22Rv1 (cell line): ENCODE measurements at regions not wholly inside any gene's neighbourhood (a gene's known extent, or its start where the extent isn't known, plus 50 kb on each side); places are given as distances from the start of the nearest gene placed in this dataset.

ENCODE experiments used
- H3K27ac ChIP-seq: fragments of 450-650 bp; 2 replicates; pipeline ENCODE4 v1.5.1; 2017
- ZFX ChIP-seq: fragments of 450-650 bp; IDR thresholded peaks from 2 replicates; pipeline ENCODE4 v1.6.1; 2017; ENCODE audit warnings: antibody characterized with exemption, borderline replicate concordance
- TF ChIP-seq, protein P1 (sequence below): fragments of 450-650 bp; IDR thresholded peaks from 2 replicates; pipeline ENCODE4 v1.5.1; 2017; ENCODE audit warnings: mild to moderate bottlenecking

DNA sequence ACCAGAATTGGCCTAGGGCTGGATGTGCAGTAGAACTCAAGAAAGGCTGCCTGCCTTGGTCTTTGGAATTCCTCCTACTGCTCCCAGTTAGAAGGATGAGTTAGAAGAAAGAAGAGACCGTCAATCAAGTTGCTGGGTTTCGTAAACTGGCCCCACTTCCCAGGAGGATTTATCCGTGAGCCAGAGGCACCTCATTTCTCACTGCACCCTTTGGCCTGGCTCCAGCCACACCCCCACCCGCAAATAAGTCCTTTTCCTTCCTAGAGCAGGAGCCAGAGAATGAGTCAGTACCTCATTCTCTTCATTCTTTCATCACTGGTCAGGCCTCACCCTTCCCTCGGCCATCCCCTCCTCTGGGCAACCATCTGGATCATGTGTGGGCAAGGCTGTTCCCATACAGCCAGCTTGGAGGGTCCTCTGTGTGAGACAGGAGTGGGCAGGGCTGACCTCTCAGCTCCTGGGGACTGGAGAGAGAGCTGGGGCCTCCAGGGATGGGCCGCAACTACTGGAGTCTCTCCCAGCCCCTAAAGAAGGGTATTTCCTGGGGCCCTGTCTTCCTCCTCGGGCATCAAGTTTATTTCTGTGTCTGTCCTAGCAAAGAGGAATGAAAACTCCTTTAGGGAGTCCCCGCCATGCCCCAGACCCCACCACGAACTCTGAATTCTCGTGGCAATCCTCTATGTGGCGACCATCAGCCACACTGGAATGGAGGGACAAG, 87.2 kb upstream of the DUSP5 start:
- TF ChIP-seq ZFX, result no peak
- TF ChIP-seq, protein P1, sequence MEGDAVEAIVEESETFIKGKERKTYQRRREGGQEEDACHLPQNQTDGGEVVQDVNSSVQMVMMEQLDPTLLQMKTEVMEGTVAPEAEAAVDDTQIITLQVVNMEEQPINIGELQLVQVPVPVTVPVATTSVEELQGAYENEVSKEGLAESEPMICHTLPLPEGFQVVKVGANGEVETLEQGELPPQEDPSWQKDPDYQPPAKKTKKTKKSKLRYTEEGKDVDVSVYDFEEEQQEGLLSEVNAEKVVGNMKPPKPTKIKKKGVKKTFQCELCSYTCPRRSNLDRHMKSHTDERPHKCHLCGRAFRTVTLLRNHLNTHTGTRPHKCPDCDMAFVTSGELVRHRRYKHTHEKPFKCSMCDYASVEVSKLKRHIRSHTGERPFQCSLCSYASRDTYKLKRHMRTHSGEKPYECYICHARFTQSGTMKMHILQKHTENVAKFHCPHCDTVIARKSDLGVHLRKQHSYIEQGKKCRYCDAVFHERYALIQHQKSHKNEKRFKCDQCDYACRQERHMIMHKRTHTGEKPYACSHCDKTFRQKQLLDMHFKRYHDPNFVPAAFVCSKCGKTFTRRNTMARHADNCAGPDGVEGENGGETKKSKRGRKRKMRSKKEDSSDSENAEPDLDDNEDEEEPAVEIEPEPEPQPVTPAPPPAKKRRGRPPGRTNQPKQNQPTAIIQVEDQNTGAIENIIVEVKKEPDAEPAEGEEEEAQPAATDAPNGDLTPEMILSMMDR, result no peak
- no peak overlapping the region for H3K27ac ChIP-seq

DNA sequence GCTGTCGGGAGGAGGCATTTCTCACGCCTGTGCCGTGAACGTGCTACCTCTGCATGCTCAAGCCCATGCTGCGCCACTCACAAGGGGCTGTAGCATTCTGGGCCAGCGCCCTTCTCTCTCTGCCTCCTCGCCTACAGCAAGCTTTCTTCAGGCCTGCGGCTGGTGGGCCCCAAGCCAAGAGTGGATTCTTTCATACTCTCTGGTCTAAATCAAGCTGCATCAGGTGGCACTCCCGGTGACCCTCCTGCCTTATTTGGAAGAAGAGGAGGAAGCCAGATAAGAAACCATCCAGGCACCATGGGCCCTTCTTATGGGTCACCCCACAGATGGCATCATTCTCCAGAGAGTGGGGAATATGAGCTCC, 86.7 kb upstream of the DUSP5 start:
- no peak for TF ChIP-seq ZFX
- TF ChIP-seq, protein P1, result no peak
- no peak overlapping the region for H3K27ac ChIP-seq

DNA sequence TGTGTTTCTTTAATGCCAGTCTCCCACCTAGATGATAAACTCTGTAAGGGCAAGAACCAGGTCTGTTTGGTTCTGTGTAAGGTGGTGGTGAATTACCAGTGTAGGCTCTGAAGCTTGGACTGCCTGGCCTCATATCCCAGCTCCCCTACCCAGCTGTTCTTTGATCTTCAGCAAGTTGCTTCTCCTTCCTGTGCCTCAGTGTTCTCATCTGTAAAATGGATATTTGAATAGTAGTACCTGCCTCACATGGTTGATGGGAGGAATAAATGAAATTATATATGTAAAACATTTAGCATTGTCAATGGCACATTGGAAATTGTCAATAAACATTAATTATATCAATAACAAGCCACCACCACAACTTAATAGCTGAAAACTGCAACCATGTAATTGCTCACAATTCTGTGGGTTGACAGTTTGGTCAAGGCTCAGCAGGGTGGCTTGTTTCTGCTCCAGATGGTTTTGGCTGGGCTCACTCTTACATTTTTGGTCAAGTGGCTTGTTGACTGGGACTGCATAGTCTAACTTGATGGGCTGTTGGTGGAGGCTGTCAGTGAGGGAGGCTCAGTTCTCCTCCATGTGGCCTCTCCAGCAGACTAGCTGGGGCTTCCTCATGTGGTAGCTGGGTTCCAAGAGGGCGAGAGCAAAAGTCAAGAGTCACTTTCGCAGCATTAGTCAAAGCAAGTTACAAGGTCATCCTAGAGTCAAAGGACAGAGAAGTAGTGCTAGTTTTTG, 84.5 kb upstream of the DUSP5 start:
- TF ChIP-seq, protein P1, result no peak
- no peak for TF ChIP-seq ZFX
- no peak overlapping the region for H3K27ac ChIP-seq

DNA sequence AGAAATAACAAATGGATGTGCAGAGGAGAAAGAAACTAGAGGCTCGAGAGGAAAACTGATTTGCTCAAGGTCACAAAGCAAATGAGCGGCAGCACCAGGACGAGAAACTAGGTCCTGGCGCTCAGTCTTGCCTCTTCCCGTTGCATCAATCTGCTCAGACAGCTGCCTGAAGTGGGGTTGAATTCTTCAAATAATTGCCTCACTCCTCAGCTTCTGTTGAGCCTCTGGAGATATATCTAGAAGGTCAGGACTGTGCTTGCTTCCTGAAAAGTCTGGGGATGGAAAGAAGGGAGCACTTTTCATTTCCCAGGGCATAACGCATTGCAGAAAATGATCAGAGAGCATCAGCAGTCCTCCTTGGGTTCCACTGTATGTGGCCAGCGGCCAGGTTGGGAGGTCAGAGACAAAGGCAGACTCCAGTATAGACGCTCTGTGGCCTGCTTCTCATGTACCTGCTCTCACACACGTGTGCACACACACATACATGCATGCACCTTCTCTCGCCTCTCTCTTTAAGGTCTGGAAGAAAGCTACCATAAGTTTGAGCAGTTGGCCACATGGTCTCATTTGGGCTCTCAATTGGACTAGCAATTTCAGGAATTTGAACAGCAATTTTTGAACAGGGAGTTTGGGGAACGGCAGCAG, 83.7 kb upstream of the DUSP5 start:
- H3K27ac ChIP-seq, result no peak overlapping the region
- no peak for TF ChIP-seq ZFX
- TF ChIP-seq, protein P1, result no peak

DNA sequence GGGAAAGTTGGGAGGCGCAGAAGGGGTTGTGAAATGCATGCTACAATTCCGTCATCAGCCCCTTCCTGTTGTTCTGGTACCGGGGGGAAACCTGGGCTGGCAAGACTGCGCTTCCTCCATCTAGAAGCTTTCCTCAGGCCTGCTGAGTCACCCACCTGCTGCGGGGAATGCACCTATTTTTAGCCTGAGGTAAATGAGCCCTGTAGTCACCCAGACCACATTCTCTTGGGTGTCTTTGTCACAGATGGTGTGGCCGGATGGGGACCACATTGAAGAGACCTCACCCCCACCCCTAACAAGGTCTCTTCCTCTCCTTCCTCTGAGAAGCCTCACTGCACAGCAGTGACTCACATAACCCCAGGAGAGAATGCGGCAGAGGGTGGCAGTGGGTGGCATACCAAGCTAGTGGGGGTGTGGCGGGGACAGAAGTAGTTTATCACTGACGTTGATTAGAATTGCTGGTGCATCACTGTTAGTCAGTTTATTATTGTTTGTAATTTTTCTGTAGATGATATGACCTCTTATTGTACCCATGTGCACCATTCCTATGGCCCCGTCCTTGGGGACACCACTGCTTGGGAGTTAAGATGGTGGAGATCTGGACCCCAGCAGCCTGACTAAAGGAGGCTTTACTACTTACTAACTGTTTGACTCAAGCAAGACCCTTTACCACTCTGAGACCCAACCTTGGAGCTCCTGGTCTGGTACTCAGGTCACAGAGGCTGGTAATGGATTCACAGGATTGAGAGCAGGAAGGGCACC, 83.0 kb upstream of the DUSP5 start:
- no peak for TF ChIP-seq ZFX
- TF ChIP-seq, protein P1, result no peak
- H3K27ac ChIP-seq, result no peak overlapping the region

DNA sequence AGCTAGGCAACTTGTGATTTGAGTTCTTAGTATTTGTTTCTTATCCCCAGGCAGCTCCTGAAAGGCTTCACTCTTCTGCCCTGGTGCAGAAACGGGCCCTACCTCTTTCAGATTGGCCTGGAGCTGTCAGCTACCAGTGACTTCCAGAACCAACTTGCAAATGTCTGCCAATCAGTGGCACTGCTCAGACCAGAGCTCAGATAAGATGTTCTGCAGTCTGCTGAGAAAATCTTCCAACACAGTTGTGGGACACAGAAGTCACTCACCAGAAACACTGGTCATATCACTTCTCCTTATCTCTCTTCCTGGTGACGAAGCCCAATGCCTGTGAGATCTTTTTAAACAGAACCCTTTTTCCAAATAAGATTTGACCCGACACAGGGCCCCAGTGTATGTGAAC, 81.9 kb upstream of the DUSP5 start:
- TF ChIP-seq, protein P1, result no peak
- no peak for TF ChIP-seq ZFX
- H3K27ac ChIP-seq, result no peak overlapping the region
